NOMO-1 treated with dmso at 0.1 percent for 144 hours (cell line): ENCODE measurements at regions not wholly inside any gene's neighbourhood (a gene's known extent, or its start where the extent isn't known, plus 50 kb on each side); places are given as distances from the start of the nearest gene placed in this dataset.
"Not testable (repeated sequence)": the region's sequence is repeated elsewhere in the genome, so short reads cannot be mapped to it uniquely, and the experiment has no call there.

Experiments
- DNase-seq: peaks from one replicate; lab custom pipeline; 2025; ENCODE audit not compliant: unreplicated experiment; lab: John Stamatoyannopoulos, UW

DNA sequence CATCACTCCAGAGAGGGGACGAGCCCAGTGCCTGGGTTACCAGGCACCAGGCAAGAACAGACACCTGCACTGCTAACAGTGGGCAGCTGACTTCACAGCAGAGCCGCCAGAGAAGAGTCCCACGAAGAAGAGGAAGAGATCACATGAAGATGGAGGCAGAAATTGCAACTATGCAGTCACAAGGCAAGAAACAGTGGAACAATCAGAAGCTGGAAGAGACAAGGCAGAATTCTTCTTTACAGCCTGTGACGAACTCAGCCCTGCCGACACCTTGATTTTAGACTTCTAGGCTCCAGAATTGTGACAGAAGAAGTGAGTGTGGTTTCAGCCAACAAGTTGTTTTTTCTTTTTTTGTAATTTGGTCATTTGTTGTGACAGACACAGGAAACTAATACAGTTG is 59.2 kb downstream of the IL12A start:
- DNase-seq, result no peak

DNA sequence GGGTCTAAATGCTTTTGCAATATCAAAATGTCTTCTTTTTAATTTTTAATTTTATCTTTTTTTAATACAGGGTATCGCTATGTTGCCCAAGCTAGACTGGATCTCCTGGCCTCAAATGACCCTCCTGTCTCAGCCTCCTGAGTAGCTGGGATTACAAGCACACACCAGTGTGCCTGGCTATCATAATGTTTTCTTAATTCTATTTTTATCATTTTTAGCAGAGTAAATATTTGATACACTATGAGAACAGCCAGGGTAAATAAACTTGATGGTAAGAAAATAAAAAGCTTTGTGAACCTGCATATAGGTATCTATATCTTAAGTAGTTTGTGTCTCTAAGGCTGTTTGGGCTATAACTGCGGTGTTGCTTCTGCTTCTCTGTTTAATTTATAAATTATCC is 60.4 kb downstream of the IL12A start:
- no peak for DNase-seq

DNA sequence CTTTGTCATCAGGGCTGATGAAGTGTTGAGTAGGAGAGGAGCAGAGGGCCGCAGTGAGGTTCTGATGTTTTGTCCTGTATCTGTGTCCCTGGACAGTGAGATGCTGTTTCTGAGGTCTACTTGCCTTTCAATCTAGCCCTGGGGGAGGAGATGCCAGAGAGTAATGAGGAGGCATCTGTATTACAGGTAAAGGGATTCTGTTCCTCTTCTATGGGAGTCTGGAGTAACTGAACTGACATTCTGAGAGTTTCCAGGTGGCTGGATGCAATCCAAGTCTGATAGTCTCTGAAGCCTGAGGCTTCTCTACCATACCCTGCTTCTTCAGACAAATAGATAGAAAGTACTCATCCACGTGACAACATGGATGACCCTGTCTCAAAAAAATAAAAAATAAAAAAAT is 60.9 kb downstream of the IL12A start:
- DNase-seq, result no peak

DNA sequence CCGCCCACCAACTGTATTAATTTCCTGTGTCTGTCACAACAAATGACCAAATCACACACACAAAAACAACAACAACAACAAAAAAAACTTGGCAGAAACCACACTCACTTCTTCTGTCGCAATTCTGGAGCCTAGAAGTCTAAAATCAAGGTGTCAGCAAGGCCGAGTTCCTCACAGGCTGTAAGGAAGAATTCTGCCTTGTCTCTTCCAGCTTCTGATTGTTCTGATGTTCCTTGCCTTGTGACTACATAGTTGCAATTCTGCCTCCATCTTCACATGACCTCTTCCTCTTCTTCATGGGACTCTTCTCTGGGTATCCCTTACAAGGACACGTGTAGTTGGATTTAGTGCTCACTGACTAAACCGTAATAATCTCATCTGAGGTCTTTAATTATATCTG is 61.4 kb downstream of the IL12A start:
- DNase-seq, result no peak

DNA sequence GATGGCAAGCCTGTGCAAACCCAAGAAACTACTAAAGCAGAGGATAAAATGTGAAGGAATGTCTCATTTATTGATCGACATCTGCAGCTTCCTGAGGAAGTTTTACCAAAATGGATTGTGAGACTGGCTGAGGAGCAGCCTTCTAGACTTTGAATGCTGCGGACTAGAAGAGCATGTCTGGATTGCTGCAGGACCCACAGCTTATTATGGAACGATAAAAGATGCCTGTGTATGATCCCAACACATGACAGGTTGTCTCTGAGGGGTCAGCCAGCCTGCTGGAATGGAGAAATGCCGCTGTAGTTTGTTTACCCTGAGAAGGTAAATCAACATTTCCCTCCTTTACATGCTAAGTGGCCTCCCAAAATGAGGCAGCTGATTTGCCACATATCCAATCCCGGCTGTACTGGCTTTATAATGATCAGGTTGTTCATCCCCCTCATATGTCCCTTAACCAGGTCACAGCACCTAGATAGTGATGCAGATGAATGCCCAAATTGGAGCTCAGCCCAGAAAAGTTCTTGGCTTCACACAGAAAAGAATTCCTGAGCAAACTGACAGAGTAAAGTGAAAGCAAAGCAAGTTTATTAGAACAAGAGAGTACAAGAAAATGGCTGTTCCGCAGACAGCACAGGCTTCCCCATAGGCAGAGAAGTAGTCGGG is 63.9 kb downstream of the IL12A start:
- DNase-seq, result no peak

DNA sequence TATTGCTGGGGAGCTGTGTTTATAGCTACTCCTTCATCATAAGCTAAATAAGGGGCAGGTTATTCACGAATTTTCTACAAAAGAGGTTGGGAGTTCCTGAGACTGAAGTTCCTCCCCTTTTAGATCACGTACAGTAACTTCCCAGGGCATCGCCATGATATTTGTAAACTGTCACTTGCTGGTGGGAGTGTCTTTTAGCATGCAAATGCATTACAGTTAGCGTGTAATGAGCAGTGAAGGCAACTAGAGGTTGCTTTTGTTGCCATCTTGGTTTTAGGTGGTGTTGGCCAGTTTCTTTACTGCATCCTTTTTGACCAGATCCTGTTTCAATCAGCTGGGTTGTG is 64.4 kb downstream of the IL12A start:
- no peak for DNase-seq

DNA sequence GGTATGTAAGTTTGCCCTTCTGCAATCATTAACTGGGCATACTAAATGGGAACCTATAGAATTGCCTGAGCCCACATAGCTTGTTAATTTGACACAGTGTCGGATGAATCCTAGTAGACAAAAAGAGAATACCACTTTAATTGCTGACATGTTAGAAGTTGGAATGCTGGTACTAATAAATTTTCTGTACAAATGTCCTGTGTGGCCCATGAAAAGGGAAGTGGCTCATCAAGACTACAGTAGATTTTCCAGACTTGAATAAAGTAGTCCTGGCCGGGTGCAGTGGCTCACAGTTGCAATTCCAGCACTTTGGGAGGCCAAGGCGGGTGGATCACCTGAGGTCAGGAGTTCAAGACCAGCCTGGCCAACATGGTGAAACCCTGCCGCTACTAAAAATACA is 66.2 kb downstream of the IL12A start:
- not testable (repeated sequence) for DNase-seq

DNA sequence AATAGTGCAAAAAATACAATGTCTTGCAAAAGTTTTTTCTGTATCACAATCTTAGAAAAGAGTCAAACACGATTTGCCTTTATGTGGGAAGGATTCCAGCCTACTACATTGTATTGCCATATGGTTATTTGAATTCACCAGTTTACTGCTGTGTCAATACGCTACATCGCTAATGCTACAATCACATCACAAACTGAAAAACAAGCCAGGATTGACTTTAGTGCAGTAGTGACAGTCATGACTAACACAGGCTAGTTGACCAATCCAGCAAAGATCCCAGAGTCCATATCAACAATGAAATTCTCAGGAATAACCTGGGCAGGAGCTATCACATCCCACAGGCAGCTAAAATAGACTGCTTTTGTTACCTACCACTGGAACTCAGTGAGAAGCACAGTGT is 67.0 kb downstream of the IL12A start:
- no peak for DNase-seq

DNA sequence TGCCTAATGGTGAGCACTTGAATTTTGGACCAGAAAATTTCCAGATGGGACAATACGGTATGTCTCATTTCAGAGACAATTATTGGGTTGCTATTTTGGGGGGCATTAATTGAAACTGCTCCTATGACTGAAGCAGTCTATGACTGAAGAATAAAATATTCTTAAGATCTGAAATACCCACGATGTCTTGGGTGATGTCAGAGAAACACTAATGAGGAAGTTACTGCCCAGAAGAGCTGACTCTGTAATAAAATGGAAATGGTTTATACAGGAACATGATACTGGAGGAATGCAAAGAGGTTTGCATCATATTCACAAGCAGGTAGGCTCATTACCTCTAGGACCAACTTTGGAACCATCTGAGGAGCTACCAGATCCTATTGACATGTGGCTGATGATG is 68.7 kb downstream of the IL12A start:
- DNase-seq, result no peak

DNA sequence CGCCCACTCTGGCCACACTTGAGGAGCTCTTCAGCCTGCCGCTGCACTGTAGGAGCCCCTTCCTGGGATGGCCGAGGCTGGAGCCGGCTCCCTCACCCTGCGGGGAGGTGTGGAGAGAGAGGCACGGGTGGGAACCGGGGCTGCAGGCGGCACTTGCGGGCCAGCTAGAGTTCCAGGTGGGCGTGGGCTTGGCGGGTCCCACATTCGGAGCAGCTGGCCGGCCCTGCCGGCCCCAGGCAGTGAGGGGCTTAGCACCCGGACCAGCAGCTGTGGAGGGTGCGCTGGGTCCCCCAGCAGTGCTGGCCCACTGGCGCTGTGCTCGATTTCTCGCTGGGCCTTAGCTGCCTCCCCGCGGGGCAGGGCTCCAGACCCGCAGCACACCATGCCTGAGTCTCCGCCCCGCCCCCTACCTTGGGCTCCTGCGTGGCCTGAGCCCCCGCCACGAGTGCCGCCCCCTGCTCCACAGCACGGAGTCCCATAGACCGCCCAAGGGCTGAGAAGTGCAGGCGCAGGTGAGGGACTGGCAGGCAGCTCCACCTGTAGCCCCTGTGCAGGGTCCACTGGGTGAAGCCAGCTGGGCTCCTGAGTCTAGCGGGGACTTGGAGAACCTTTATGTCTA is 71.9 kb downstream of the IL12A start:
- no peak for DNase-seq

DNA sequence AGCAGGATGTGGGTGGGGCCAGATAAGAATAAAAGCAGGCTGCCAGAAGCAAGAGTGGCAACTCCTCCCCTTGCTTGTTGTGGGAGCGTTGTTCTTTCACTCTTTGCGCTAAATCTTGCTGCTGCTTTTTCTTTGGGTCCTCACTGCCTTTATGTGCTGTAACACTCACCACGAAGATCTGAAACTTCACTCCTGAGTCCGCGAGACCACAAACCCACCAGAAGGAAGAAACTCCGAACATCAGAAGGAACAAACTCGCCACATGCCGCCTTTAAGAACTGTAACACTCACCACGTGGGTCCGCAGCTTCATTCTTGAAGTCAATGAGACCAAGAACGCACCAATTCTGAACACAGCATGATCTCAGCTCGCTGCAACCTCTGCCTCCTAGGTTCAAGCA is 72.9 kb downstream of the IL12A start:
- no peak for DNase-seq

DNA sequence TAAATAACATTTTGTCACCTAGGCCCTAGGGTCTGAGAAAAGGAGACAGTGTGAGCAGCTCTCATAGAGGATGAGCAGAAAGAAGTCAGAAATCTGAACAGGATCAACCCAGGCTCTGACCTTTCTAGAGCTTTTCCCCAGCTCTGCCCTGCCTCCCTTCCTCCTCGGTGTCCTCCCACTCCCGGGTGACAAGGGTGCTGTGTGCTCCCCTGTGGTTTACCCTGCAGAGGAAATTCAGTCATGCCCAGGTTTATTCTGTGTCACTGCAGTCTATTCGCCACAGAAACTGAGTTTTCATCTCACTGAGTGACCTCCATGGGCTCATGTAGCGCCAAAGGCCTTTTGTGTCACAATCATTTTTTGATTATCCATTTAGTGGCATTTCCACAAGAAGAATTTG is 76.6 kb downstream of the IL12A start:
- DNase-seq, result no peak

DNA sequence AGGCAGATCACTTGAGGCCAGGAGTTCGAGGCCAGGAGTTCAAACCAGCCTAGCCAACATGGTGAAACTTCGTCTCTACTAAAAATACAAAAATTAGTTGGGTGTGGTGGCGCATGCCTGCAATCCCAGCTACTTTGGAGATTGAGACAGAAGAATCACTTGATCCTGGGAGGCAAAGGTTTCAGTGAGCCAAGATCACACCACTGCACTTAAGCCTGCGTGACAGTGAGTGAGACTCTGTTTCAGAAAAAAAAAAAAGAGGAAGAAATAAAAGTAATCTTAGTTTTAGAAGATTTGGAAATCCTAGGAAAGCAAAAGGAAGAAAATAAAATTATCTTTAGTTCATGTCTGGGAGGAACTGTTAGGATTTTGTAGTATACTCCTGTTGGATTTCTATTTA is 77.2 kb downstream of the IL12A start:
- no peak for DNase-seq

DNA sequence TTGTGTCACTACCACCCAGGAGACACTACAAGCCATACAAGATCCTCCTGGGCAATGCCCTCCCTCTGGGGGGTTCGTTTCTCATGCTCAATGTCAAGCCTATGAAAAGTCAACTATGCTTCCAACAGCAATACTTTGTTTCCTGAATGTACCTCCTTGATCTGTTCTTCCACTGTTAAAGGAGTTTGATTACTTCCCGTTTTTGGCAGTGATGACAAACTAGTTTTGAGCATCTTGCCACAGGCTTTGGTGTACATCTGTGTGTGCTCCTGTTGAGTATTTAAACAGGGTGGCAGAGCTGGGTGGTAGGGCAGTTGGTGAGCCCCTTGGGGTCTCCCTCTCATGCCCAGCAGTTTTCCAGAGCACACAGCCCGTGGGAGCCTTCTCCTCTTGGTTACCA is 81.4 kb downstream of the IL12A start:
- DNase-seq, result peak; percentile 44

DNA sequence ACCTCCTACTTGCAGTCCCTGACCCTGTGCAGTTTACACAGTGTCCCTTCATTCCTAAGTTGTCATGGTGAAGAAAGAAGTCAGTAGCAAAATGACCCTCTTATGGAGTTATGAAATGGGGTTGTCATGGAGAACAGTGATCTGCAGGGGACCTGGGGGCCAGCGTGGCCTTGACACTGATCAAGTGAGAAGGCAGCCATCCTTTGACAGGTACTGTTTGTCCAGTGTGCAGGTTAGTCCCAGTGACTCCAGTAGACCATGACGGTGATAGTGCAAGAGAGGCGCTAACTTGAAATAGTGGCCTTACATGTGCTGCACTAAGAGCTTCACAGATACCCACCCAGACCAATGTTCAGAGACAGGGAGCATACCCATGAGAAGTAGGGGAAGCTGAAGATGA is 87.9 kb downstream of the IL12A start:
- no peak for DNase-seq

DNA sequence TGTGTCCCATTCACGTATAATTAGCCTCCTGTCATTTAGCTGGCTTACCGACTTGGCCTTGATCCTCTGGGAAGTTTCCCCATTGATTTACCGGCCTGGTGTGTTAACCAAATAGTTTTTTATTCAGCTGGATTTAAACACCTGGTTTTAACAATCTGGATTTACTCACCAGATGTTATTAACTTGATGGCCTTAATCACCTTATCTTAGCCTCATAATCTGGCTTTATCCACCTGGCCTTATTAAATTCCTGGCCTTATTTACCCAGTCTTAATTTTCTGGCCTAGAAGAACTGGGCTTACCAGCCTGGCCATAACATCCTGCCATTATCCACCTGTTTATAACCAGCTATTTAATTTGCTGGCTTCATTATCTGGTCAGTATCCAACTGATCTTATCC is 89.9 kb downstream of the IL12A start:
- DNase-seq, result no peak

DNA sequence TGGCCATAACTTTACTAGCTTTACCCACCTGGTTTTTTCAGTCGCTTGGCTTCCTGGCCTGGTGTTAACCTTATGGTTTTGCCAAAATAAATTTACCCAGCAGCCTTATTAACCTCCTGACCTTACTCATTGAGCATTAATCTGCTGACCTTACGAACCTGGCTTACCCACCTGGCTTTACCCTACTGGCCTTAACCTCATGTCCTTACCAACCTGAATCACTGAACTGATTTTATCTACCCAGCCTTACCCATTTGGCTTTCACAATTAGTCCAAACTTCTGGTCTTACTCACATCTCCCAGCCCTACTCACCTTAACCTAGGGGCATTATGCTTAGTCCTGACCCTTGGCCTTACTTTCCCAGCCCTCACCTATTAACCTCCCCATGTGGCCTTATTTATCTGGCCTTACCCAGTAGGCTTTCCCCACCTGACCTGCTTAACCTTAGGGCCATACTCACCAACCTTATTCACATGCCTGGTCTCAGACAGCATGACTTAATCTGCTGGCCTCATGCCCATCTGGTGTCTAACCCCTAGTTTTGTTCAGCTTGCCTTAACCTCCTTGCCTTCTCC is 93.4 kb downstream of the IL12A start:
- no peak for DNase-seq

DNA sequence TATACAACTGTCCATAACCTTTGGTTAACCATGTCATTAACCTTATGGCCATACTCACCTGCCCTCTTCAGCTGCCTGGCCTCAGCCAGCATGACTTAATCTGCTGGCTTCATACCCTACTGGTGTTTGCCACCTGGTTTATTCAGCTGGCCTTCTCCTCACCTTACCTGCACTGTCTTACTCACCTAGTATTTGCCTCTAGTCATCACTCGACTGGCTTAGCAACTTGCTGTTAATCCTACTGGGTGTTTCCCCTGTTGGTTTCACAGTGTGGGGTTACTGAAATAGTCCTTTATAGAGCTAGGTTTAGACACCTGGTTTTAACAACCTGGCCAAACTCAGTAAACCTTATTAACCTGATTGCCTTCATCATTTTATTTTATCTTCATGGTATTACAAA is 96.4 kb downstream of the IL12A start:
- no peak for DNase-seq

DNA sequence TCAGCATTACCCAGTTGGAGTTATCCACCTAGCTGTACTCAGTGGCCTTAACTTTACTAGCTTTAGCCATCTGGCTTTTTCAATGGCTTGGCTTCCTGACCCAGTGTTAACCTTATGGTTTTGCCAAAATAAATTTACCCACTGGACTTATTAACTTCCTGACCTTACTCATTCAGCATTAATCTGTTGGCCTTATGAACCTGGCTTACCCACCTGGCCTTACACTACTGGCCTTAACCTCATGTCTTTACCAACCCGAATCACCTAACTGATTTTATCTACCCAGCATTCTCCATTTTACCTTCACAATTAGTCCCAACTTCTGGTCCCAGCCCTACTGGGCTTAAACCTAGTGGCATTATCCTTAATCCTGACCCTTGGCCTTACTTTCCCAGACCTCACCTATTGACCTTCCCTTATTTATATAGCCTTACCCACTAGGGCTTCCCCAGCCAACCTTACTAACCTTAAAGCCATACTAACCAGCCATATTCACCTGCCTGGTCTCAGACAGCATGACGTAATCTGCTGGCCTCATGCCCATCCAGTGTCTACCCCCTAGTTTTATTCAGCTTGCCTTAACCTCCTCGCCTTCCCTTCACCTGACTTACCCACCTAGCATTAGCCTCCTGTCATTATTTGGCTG is 100.0 kb downstream of the IL12A start:
- no peak for DNase-seq

DNA sequence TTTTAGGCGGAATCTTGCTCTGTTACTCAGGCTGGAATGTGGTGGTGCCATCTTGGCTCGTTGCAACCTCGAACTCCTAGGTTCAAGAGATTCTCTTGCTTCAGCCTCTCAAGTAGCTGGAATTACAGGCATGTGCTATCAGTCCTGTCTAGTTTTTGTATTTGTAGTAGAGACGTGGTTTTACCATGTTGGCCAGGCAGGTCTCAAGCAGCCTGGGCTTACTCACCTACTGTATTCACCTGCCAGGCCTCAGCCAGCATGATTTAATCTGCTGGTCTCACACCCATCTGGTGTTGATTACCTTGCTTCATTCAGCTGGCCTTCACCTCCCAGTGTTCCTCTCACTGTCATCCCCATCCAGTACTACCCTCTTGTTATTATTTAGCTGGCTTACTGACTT is 102.0 kb downstream of the IL12A start:
- no peak for DNase-seq

DNA sequence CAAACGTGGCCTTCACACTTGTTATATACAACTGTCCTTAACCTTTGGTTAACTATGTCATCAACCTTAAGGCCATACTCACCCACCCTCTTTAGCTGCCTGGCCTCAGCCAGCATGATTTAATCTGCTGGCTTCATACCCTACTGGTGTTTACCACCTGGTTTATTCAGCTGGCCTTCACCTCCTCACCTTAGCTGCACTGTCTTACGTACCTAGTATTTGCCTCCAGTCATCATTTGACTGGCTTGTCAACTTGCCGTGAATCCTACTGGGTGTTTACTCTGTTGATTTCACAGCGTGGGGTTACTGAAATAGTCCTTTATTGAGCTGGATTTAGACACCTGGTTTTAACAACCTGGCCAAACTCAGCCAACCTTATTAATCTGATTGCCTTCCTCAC is 102.8 kb downstream of the IL12A start:
- no peak for DNase-seq

DNA sequence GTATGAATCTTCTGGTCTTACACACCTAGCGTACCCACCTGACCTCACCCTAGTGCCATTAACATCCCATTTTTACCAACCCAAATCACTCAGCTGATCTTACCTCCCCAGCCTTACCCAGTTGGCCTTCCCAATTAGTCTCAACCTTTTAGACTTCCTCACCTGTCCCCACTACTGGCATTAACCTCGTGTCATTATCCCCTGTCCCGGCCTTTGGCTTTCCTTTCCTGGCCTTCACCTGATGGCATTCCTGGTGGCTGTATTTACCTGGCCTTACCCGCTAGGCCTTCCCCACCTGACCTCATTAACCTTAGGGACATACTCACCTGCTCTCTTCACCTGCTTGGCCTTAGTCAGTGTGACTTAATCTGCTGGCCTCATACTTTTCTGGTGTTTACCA is 104.1 kb downstream of the IL12A start:
- DNase-seq, result no peak

DNA sequence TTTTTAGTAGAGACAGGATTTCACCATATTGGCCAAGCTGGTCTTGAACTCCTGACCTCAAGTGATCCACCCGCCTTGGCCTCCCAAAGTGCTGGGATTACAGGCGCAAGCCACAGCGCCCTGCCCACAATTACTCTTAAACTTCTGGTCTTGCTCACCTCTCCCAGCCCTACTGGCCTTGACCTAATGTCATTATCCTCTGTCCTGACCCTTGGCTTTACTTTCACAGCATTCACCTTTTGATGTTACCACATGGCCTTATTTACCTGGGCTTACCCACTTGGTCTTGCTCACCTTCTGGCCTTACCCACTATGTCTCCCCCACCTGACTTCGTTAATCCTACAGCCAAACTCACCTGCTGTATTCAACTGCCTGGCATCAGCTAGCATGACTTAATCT is 105.9 kb downstream of the IL12A start:
- no peak for DNase-seq
